Endothelial cell of umbilical vein (primary cell): ENCODE measurements at regions not wholly inside any gene's neighbourhood (a gene's known extent, or its start where the extent isn't known, plus 50 kb on each side); places are given as distances from the start of the nearest gene placed in this dataset.

Experiments used
- EZH2 ChIP-seq: IDR thresholded peaks from 2 replicates; pipeline ENCODE4 v1.6.1; 2012; ENCODE audit warnings: borderline replicate concordance, low read depth, mild to moderate bottlenecking, moderate library complexity, low read length, inconsistent platforms; ENCODE audit not compliant: severe bottlenecking
- GATA2 ChIP-seq: IDR thresholded peaks from 2 replicates; pipeline ENCODE4 v1.7.0; 2011; ENCODE audit warnings: low read depth, mild to moderate bottlenecking, moderate library complexity, mixed read lengths, low read length; ENCODE audit not compliant: insufficient read length, insufficient read depth
- POLR2A ChIP-seq: IDR thresholded peaks from 2 replicates; pipeline ENCODE4 v1.6.1; 2012; ENCODE audit warnings: low read depth, mild to moderate bottlenecking, control low read depth, low read length
- POLR2AphosphoS5 ChIP-seq: IDR thresholded peaks from 2 replicates; pipeline ENCODE4 v1.6.1; 2012; ENCODE audit warnings: low read depth, mild to moderate bottlenecking, control low read depth, low read length, moderate library complexity; ENCODE audit not compliant: insufficient read depth
- TF ChIP-seq, protein P1 (sequence below), 2 donors: IDR thresholded peaks; 1 replicate in 1 of 2; 2 replicates in 1 of 2; pipeline ENCODE4 v1.5.1; 2011; ENCODE audit warnings: low read length in 2 of 2, mild to moderate bottlenecking in 2 of 2, moderate library complexity in 2 of 2, control low read depth in 1 of 2, inconsistent platforms in 1 of 2, low read depth in 1 of 2; ENCODE audit not compliant: insufficient read depth in 1 of 2; ENCODE audit errors: extremely low read depth in 1 of 2
- TF ChIP-seq, protein P2 (sequence below): IDR thresholded peaks from 2 replicates; pipeline ENCODE4 v1.6.1; 2011; ENCODE audit not compliant: insufficient read depth, insufficient read length

DNA sequence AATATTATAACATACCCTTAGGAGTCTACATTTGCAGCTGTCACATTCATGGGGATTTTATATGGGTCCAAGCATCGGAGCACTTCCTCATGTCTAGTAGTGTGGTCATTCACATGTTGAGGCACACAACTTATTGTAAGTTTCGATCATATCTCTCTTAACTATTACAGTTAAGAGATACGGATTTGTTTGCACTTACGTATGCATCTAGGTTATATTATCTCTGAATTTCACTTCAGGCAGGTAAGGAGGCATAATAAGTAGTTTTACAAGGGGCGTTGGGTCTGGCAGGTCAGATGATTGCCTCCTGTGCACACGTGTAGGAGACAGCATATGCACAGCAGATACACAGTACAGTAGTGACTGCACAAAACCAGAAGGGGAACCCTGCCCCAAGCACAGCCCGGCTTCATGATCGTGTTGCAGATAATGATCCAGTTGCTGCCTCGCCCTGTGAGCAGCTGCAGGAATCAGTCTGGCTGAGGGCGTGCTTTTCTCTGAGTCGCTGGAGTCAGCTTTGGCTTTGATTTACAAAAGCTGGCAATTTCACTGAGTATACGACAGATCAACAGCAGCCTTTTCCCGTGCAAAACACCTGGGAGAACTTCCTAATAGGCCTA lies 302.9 kb upstream of the GATB start:
- TF ChIP-seq, protein P1, sequence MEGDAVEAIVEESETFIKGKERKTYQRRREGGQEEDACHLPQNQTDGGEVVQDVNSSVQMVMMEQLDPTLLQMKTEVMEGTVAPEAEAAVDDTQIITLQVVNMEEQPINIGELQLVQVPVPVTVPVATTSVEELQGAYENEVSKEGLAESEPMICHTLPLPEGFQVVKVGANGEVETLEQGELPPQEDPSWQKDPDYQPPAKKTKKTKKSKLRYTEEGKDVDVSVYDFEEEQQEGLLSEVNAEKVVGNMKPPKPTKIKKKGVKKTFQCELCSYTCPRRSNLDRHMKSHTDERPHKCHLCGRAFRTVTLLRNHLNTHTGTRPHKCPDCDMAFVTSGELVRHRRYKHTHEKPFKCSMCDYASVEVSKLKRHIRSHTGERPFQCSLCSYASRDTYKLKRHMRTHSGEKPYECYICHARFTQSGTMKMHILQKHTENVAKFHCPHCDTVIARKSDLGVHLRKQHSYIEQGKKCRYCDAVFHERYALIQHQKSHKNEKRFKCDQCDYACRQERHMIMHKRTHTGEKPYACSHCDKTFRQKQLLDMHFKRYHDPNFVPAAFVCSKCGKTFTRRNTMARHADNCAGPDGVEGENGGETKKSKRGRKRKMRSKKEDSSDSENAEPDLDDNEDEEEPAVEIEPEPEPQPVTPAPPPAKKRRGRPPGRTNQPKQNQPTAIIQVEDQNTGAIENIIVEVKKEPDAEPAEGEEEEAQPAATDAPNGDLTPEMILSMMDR (IDR thresholded peaks at IDR 0.05; ENCODE audit: extremely low read depth in 1 of 2, insufficient read depth in 1 of 2, low read depth in 1 of 2, low read length in 2 of 2): no peak
- TF ChIP-seq POLR2A (no peak), EZH2 (no peak), GATA2 (no peak), POLR2AphosphoS5 (no peak)
- TF ChIP-seq, protein P2, sequence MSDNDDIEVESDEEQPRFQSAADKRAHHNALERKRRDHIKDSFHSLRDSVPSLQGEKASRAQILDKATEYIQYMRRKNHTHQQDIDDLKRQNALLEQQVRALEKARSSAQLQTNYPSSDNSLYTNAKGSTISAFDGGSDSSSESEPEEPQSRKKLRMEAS: no peak
